C4-2B (cell line): ENCODE measurements at regions not wholly inside any gene's neighbourhood (a gene's known extent, or its start where the extent isn't known, plus 50 kb on each side); places are given as distances from the start of the nearest gene placed in this dataset.

ENCODE experiments used
- H3K27ac ChIP-seq: fragments of 450-650 bp; 2 replicates; pipeline ENCODE4 v1.5.1; 2017
- CTCF ChIP-seq: fragments of 450-650 bp; conservative IDR thresholded peaks from 2 replicates; pipeline ENCODE4 v1.5.1; 2017; ENCODE audit warnings: mild to moderate bottlenecking
- ZFX ChIP-seq: fragments of 450-650 bp; IDR thresholded peaks from 2 replicates; pipeline ENCODE4 v1.6.1; 2017

- TF ChIP-seq ZFX, result no peak
- TF ChIP-seq CTCF, result no peak
- no peak overlapping the region for H3K27ac ChIP-seq
Measured at GRCh38 chr5:15070907-15071306, 199.3 kb upstream of the ANKH start.

DNA sequence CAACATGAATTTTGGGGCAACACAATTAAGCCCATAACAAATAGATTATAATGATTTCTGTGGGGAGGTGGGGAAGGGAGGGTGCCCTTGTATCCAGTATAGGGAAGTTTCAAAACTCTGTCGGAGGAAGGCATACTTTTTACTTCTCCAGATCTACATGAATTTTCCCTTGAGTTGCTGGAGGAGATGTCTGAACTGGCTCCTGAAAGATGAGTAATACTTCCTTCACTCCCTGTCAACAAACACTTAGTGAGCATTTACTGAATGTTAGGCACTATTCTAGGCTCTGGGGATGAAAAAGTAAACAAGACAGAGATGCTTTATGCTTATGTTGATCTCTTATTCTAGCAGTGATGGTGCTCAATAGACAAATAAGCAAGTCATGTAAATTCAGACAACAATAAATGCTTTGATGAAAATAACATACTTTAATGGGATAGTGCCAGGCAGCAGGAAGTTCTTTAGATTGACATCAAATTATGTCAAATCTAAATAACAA is 197.9 kb upstream of the ANKH start:
- H3K27ac ChIP-seq, result no peak overlapping the region
- TF ChIP-seq CTCF, result no peak
- TF ChIP-seq ZFX, result no peak

- TF ChIP-seq ZFX, result no peak
- no peak for TF ChIP-seq CTCF
- H3K27ac ChIP-seq, result no peak overlapping the region
Measured at GRCh38 chr5:15065091-15065490, 193.5 kb upstream of the ANKH start.

DNA sequence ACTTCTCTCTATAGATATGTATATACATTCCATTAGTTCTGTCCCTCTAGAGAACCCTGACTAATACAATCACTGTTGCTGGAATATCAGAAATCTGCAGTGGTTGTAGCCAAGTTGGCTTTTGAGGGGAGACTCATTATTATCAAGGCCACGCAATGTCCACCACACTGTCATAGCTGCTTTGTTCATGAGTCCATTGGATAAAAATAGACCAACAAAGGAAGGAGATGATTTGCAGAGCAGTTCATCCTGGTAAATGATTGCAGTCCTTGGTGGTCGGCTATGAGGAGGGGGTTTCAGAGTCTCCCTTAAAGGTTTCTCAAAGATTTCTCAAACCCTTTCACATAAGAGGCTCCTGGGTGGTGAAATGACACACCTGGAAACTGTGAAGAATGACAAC is 192.8 kb upstream of the ANKH start:
- TF ChIP-seq CTCF, result no peak
- TF ChIP-seq ZFX, result no peak
- H3K27ac ChIP-seq, result no peak overlapping the region

DNA sequence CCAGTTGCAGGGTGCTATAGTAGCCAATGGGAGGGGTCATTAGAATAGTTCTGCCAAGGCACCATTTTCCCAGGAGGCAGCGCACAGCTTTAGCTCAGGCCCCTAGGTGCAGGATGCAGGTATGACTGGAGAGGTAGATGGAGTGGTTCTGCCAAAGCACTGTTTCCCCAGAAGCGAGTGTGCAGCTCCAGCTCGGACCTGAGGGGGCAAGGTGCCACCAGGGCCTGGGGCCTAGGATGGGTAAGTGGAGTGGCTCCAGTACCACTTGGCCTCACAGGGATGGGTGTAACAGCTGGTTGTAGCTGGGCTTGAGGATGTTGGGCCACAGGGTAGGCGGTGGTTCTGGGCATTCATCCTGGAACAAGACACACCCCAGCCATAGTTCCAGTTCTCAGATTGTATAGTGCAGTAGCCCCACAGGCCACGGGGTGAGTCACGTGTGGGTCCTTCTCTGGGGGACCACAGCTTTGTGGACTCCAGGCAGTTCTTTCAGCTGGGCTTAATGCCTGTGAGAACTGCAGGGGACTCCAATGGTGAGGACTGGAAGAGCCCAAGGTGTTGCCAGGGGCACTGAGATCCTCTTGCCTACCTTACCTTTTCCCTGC is 185.5 kb upstream of the ANKH start:
- no peak for TF ChIP-seq CTCF
- no peak for TF ChIP-seq ZFX

DNA sequence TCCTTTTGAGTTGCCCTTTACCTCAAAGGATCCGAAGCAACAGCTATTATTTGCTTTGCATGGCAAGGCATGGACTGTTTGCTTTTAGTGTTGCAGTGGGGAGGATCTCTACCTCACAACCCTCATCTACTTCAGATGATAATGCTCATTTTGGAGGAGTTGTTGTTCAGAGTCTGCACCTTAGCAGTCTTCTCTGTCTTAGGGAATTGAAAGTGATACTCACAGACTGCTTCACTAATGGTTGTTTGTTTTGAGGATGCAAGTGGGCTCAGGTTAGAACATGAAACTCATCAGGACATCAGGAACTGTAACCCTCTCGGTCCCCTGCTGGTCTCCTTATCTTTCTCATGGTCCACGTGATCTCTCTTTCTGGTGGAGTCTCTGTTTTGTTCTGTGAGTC is 172.9 kb upstream of the ANKH start:
- TF ChIP-seq CTCF (no peak), ZFX (no peak)

More for the DNA sequence above, 185.5 kb upstream of the ANKH start:
- no peak overlapping the region for H3K27ac ChIP-seq

GRCh38 chr5:15037247-15037908 is 165.8 kb upstream of the ANKH start:
- no peak overlapping the region for H3K27ac ChIP-seq
- TF ChIP-seq CTCF, result no peak
- no peak for TF ChIP-seq ZFX

More for the DNA sequence above, 172.9 kb upstream of the ANKH start:
- no peak overlapping the region for H3K27ac ChIP-seq
